Psoas muscle (tissue), 7 donors: ENCODE measurements at regions not wholly inside any gene's neighbourhood (a gene's known extent, or its start where the extent isn't known, plus 50 kb on each side); places are given as distances from the start of the nearest gene placed in this dataset.

Experiments used
- ATAC-seq, 4 donors: fragments of 200-7000 bp; cut with Tn5 transposase; one replicate each; pipeline ENCODE4 v1.9.1; 2020; ENCODE audit warnings: moderate library complexity in 3 of 4, mild to moderate bottlenecking in 2 of 4
- DNase-seq, 2 donors: peaks; one replicate each; pipeline ENCODE4 v3.0.0-alpha.2; 2020
- H3K27ac ChIP-seq: fragments of 200-600 bp; one replicate; pipeline ENCODE4 v1.8.0; 2022
- H3K27me3 ChIP-seq, 3 donors: fragments of 200-600 bp in 1 of 3; one replicate each; pipeline versions ENCODE4 v1.6.1 to v1.8.0; 2013 to 2022; ENCODE audit warnings: low read length in 2 of 3, mild to moderate bottlenecking in 2 of 3, moderate library complexity in 1 of 3; ENCODE audit not compliant: insufficient read depth in 3 of 3
- H3K36me3 ChIP-seq, 2 donors: fragments of 200-600 bp in 1 of 2; one replicate each; pipeline versions ENCODE4 v1.6.1 to v1.8.0; 2013 to 2022; ENCODE audit warnings: low read depth in 1 of 2, mild to moderate bottlenecking in 1 of 2, moderate library complexity in 1 of 2; ENCODE audit not compliant: insufficient read depth in 1 of 2
- H3K4me1 ChIP-seq: fragments of 200-600 bp; one replicate; pipeline ENCODE4 v1.8.0; 2022
- H3K4me3 ChIP-seq: fragments of 200-600 bp; one replicate; pipeline ENCODE4 v1.8.0; 2022; ENCODE audit warnings: mild to moderate bottlenecking
- H3K9me3 ChIP-seq: fragments of 200-600 bp; one replicate; pipeline ENCODE4 v1.8.0; 2022
- CTCF ChIP-seq: fragments of 200-600 bp; IDR thresholded peaks from one replicate; pipeline ENCODE4 v1.8.0; 2022; ENCODE audit warnings: antibody characterized with exemption
- WGBS, 3 donors: extraction: QIAGEN DNeasy Blood & Tissue Kit; methylation state at CpG; one replicate each; pipeline versions ENCODE4 v1.1.6 to v1.1.7; 2013; 5-methylcytosine and 5-hydroxymethylcytosine counted together
- intact Hi-C, 2 donors: fragments of 100-400 bp; cut with DNase I; formaldehyde crosslinking; loops; one replicate each; pipeline versions ENCODE4 v1.11.0 to v1.14.2; 2022
- donor health status: healthy with polysubstance abuse.
- donor health status: DM: no; HTN: no; CAD: no; lungs with moderate emphysema.
- donor health status: Bipolar disorder and iron deficiency.
- donor health status: healthy.
- donor health status: DM: yes; HTN: yes; CAD: no.
- donor health status: DM: no; HTN: no; CAD: no.
- donor health status: DM: yes; HTN: yes; CAD: no.

- Histone ChIP-seq H3K4me1 (no peaks in the 10 kb centered on the region), H3K36me3 (no peaks in the 10 kb centered on the region), H3K4me3 (no peak overlapping the region), H3K27ac (no peak overlapping the region), H3K27me3 (no peaks in the 10 kb centered on the region), H3K9me3 (peaks cover 13% of the 10 kb centered on the region)
- intact Hi-C loops, result no loop called here
- no peak for TF ChIP-seq CTCF
- whole genome bisulfite sequencing, 3 donors, result 79 to 83% (median 81%) methylated on average over 3 of the region's 3 CpGs
- ATAC-seq (no peak), DNase-seq (no peak)
Measured at GRCh38 chr3:109852283-109852682, 514.9 kb upstream of the DPPA4 start.

GRCh38 chr3:109853077-109853731, 515.9 kb upstream of the DPPA4 start:
- Histone ChIP-seq H3K27ac (no peak overlapping the region), H3K36me3 (no peaks in the 10 kb centered on the region), H3K4me3 (no peak overlapping the region), H3K4me1 (no peaks in the 10 kb centered on the region), H3K9me3 (peaks cover 11% of the 10 kb centered on the region), H3K27me3 (no peaks in the 10 kb centered on the region)
- TF ChIP-seq CTCF, result no peak
- DNase-seq, result no peak
- no peak for ATAC-seq
- WGBS, 3 donors, result 46 to 60% (median 47%) methylated on average over 2 of the region's 2 CpGs
- intact Hi-C loops, result no loop called here

DNA sequence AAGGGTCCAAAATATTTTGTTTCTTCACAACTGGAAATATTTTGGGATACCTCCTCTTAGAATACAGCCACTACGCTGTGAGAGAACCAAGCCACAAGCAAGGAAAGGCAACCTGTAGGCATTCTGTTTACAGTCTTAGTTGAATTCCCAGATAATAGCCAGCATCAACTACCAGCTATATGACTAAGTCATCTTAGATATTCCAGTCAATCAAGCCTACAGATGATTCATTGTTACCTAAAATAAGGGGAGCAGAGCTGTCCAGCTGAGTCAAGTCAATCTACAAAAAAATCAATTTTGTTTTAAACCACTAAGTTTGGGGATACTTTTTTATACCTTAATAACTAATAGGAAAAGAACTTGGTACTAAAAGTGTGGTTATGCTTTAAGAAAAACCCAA, 526.4 kb upstream of the DPPA4 start:
- no peak overlapping the region for H3K27ac ChIP-seq
- no peak overlapping the region for H3K4me3 ChIP-seq
- H3K9me3 ChIP-seq, result no peaks in the 10 kb centered on the region
- ATAC-seq (no peak), DNase-seq (no peak)
- intact Hi-C loops, result no loop called here
- H3K27me3 ChIP-seq, result no peaks in the 10 kb centered on the region
- no peaks in the 10 kb centered on the region for H3K36me3 ChIP-seq
- H3K4me1 ChIP-seq, result no peaks in the 10 kb centered on the region
- WGBS, 3 donors, result 86 to 91% (median 90%) methylated on average over 1 of the region's 1 CpG
- TF ChIP-seq CTCF, result no peak

DNA sequence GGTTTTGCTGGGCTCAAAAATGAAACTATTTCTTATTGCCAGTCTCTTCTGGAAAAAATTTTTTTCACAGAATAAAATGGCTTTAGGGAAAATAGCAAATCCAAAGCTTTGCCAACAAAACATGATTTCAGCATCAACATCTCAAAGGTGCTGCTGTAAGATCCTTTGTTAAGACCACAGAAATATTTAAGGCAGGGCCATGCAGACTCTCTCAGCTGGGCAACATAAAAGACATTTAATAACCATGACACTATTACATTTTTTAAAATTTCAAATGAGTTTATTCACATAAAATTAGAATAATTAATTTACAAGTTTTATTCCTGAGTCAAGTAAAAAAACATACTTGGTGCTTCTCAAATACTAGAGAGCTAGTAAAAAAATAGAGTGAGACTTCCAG, 527.1 kb upstream of the DPPA4 start:
- no peak for ATAC-seq
- H3K9me3 ChIP-seq, result no peaks in the 10 kb centered on the region
- intact Hi-C loops, result no loop called here
- H3K27me3 ChIP-seq, result no peaks in the 10 kb centered on the region
- no peaks in the 10 kb centered on the region for H3K36me3 ChIP-seq
- H3K27ac ChIP-seq, result no peak overlapping the region
- DNase-seq, result no peak
- no peak for TF ChIP-seq CTCF
- no peaks in the 10 kb centered on the region for H3K4me1 ChIP-seq
- H3K4me3 ChIP-seq, result no peak overlapping the region

DNA sequence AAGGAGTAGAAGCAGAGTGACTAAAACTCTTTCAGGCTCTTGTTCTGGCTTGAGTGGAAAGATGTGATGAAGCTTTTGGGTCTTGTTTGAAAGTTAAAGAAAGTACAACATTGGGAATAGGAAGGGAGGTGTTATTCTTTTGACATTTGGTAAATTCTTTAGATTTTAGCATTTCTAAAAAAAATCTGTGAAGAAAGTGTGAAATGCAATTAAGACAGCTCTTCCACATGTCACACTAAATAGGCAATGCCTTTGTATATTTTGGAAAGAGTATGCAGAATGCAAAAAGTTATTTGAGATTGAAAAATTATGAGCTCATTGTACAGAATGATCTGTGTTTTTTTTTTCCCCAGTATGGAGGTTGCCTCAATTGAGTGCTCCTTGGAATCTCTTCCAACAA, 532.2 kb upstream of the DPPA4 start:
- DNase-seq, result no peak
- intact Hi-C loops, result no loop called here

More for the DNA sequence above, 532.2 kb upstream of the DPPA4 start:
- Histone ChIP-seq H3K36me3 (no peaks in the 10 kb centered on the region), H3K27ac (no peak overlapping the region), H3K27me3 (no peaks in the 10 kb centered on the region), H3K4me1 (no peaks in the 10 kb centered on the region), H3K9me3 (no peaks in the 10 kb centered on the region), H3K4me3 (no peak overlapping the region)
- TF ChIP-seq CTCF, result no peak
- ATAC-seq, result no peak
